IPS-NIHi11 (cell line): ENCODE measurements at regions not wholly inside any gene's neighbourhood (a gene's known extent, or its start where the extent isn't known, plus 50 kb on each side); places are given as distances from the start of the nearest gene placed in this dataset.
A peak's percentile ranks its signal among the peaks of the same experiment; 100 is the strongest.

Experiments used
- DNase-seq: peaks from one replicate; pipeline ENCODE4 v3.0.0; 2012; ENCODE audit warnings: mixed read lengths, low spot score

DNA sequence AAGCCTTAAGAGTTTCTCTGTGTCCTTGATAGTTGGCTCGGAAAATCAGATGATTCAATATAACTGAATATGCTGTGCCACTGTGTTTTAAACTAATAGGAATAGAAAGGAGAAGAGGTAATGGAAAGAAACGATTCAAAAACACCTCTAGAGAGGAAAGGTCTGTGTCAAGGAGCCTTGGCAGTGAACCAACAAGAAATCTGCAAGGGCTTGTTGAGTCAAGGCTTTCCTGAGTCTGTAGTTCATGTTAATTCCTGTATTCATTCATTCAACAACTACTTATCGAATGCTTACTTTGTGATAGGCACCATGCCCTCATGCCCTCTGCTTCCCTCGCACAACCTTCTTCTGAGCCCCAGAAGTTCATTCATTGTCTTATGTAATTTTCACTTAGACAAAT lies 336.0 kb downstream of the PDHA2 start:
- no peak for DNase-seq

DNA sequence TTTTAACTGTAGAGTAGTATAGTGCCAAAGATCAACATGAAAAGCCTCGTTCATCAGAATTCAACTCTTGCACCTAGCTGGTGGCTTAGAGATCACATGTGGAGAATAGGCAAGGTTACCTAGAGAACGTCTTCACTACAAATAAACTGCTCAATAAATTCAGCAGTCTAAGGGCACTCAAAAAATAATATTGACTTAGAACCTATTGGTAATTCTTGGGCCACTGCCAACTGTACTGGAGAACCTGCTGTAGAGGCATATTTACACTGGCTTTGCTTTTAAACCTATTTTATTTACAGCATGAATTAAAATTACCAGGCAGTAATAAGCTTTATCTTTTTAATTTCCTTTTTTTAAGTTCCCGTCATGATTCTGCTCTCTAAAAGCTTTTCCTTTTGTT lies 343.7 kb downstream of the PDHA2 start:
- no peak for DNase-seq

DNA sequence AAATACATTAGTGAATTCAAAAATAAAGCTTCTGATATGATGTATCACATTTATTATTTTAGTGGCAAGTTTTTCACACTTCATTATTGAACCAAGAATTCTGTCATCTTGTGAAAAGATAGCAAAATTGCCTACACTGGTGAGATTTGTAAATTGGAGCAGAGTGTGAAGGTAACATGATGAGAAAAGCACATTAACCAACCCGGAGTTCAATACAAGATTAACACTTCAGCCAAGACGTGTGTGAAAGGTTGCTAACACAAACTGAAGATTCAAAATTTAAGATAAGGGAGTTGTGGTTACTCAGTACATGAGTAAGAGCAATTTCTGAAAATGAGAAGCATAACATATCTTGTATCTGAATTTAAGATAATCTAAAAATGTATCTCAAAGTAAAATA lies 346.7 kb downstream of the PDHA2 start:
- DNase-seq: no peak

DNA sequence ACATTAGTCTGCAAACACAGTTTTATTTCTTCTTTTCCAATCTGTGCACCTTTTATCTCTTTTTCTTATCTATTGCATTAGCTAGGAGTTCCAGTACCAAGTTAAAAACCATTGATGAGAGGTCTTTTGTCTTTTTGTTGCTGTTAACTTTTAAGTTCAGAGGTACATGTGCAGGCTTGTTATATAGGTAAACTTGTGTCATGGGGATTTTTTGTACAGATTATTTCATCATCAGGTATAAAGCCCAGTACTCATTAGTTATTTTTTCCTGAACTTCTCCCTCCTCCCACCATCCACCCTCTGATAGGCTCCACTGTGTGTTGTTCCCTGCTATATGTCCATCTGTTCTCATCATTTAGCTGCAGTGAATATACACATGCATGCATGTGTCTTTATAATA lies 349.9 kb downstream of the PDHA2 start:
- no peak for DNase-seq

DNA sequence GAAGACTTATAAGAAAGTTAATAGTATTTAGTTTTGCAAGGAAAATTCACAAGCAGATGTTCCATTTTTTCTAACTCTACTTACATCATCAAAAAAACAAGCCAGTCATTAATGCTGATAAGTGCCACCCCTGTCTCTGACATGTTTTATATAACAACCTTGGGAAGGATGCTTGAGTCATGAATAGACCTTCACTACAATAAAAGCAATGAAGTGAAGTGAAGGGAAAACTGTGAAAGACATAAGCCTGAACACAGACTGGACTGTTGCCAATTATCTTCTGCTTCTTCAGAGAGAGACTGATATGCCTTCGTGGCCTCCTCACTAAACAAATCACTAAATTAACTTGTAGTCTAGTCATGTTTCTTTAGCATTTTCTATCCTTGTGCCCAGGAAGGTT lies 353.2 kb downstream of the PDHA2 start:
- DNase-seq: no peak

DNA sequence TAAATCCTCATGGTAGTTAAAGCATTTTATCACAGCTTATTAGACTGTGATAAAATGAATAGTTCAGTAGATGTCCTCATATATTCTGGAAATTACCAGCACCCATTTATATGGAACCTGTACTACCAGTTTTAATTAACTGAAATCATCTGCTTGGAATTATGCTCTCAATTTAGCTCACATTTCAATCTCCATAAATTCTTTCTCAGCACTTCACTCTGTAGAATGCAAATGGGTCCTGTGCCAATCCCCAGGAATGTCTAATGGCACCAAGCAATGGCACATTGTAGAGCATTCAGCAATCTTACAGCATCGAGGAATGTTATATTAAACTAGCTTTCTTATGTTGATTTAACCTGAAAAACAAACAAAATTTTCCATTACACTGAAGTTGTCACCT lies 355.1 kb downstream of the PDHA2 start:
- DNase-seq: no peak

DNA sequence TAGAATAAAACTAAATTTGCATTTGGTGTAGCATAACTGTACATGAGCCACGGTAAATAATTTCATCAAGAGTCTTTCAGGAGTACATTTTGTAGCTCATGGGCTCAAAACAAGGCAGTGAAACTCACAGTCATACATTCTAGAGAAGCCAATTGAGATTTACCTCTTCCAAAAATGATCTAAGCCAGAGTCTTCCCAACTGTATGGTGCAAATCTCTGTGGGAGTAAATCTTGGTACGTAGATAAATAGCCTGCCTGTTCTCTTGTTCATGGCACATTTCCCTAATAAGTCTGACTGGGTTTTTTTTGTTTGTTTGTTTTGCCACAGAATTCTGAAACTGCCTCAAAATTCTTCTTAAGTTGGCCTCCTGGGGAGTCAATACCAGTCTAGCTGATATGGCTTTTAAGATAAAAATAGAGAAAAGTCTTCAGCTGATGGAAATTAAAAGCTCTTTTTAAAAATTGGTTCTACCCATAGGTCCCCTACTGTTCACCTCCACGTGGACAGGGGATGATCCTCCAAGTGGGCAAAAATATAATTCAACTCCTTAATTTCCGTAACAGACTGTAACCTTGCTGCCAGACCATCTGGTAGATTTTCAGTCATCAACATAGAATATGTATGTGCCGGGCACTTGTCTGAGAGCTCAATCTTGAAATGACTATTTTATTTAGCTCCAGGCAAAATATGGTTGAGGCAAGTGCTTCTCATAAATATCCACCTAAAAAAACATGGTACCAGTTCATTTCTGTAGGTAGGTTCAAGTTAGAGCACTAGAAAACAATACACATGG lies 365.4 kb downstream of the PDHA2 start:
- no peak for DNase-seq

DNA sequence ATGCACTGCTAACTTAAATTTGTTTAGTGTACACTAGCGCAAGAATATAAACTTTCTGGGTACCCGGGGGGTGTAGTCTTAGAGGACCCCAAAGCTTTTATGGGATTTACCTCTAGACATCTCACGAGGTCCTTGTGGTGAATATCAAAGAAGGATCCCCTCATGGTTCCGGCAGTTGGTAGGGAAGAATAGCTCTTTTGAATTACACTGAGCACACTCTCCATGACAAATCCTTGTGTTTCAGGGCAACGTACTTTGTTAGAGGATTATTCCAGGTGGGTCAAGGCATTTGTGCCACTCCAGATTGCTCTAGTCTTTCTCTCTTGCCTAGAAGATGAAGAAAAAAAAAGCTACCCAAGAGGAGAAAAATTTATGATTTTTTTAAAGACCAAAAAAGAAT lies 387.6 kb downstream of the PDHA2 start:
- peak; percentile 31 for DNase-seq

DNA sequence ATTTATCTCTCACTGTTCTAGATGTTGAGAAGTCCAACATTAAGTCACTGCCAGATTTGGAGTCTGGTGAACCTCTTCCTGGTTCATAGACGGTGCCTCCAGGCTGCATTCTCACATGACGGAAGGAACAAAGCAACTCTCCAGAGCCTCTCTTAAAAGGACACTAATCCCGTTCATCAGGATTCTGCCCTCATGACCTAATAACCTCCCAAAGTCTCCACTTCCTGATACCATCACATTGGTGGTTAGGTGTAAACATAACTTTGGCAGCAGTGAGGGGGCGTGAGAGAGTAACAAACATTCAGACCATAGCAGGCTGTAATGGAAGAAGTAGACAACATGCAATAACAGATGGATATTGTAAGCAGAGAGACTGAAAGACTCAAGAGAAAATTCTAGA lies 388.6 kb downstream of the PDHA2 start:
- no peak for DNase-seq

DNA sequence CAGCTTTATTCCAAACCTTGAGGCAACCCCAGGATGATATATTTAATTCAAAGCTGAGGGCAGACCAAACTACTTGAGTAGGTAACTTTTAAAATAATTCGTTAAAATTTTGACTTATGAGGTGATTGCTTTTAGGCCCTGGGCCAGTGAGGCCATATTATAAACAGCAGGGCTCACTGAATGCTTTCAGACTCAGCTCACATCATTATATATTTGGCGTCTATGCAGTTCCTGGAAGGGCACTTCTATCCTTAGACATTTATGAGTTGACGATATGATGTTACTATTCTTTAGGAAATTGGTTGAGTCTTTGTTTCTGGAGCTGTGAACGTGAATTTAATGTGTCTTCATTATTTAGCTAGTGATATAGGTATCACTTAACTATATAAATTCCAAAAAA lies 400.1 kb downstream of the PDHA2 start:
- no peak for DNase-seq

DNA sequence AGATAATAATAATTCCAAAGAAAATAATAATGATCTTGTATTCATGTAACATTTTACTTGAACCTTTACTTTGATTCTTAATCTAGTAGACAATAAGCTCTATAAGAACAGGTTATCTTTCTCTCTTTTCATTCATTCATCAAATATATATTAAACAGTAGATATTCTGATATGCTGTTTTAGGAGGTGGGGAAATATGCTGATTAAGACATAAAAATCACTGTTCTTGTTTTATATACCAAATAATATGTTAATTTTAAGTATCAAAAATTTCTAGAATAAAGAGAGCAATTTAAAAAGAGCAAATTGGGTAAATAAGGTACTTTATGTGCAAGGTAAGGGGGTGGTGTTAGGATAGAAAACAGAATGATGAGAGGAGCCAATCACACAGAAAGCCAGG lies 401.9 kb downstream of the PDHA2 start:
- DNase-seq: no peak

DNA sequence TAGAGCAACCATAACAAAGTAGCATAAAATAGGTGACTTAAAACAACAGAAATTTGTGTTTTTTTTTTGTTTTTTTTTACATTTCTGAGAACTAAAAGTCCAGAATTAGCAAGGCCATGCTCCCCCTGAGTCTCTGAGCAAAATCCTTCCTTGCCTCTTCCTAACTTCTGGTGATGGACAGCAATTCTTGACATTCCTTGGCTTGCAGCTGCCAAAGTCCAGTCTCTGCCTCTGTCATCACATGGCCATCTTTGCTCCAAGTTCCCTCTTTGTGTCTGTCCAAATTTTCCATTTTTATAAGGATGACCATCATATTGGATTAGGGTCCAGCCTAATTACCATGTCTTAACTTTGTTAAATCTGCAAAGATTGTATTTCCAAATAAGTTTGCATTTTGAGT lies 407.2 kb downstream of the PDHA2 start:
- DNase-seq: no peak

DNA sequence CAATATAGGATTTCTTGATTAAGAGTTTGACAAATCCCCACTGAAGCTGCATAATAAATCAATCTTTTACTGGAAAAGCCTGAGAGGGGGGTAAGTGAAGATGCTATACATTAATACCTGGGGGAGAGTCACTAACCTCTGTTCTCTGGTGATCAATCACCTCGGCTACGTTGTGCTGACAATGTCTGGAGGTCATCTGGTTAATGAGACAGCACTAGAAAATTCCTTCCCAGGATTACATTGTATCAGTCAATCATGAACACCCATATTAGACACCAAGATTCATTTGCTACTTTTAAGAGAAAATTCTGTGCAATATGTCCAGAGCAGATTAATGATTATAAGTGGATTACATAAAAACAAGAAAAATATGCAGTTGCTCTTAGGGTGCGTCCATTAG lies 408.3 kb downstream of the PDHA2 start:
- no peak for DNase-seq

DNA sequence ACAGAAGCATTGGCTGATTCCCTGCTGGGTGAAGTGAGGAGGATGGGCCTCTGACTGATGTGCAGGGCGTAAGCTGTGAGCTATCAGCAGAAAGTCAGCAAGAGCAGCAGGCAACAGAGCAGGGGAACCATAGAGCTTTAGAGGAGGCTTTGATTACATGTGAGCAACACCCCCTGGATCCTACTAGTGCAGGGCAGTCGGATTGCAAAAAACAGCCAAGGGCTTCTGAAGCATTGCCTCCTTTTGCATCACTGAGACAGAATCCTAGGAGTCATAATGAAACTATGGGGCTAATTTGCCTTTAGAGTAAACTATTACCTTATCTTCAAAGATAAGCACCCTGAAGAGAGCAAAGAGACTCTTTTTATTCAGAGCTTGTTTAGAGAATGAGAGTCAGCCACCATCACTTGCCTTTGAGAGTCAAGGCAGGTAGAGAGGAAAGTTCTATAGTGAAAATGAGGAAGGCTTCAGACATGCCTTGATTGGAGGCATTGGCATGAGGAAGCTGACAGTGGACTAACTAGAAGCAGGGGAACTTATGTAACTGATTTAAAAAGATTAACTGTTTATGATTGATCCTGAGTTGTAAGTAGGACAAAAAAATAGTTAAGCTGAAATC lies 420.3 kb downstream of the PDHA2 start:
- DNase-seq: peak; percentile 25

DNA sequence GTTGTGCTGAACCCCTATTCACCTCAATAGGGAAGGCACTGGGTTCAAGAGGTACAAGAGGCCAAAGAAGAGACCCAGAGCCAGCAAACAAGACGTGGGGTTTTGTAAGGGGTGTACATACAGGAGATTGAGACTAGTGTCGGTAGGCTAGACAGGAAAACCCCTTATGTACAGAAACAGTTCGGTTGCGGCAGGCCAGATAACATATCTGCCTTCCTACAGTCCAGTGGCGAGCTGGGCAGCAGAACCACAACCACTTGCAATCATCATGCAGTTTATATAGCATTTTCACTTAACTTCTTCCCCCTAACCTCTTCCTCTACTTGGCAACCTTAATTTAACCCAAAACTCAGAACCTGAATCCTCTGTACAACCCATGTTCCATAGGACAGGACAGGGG lies 422.2 kb downstream of the PDHA2 start:
- DNase-seq: no peak

DNA sequence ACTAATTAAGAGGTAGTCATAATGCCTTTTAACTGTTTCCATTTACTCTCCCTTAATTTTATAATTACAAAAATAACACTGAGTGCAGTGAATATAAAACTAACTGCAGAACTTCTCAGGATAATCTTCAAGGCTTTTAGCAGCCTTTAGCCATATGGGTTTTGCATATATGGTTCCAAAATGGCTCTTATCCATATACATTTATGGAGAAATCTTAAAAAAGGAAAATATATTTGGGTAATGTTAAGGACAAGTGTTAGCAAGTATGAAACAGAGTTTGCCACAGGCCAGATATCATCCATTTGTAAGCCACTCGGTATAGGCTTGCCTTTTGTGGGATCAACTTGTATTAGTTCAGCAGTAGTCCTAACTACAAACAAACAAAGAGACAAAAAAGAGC lies 423.4 kb downstream of the PDHA2 start:
- no peak for DNase-seq

DNA sequence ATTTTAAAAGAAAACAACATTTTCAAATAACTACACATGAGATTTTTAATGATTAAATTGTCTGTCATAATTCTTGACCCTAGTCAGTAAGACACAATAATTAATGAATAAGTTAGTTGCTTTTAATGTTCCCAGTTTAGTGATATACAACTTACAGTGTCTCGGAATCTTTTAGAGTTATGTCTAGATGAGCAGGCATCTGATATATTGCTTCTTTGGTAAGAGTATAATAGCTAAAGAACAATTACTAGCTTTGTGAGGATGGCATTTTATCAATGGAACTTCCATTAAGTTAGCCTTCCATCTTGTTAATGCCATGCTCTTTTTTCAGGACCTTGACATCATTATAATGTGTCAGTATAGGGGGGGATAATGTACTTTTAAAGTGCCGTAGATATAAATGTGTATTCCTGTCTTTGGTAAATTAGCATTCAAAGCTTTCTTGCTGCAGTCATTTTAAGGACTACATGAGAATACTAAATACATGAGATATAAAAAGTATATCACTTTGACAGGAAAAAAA lies 425.1 kb downstream of the PDHA2 start:
- no peak for DNase-seq

DNA sequence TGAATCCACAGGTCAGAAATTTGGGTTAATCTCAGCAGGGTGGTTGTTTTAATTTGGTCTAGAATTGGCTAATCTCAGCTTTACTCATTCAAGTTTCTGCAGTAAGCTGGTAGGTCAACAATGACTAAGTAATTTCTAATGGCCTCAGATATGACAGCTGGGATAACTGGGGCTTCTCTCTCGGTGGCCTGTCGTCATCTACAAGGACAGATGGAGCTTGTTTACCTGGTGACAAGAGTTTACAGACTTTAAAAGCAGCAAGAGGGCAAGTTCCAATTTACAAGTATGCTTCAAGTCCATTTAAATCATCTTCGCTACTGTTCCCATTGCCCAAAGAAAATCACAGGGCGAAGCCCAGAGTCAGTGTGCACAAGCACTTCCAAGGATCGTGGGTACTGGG lies 453.9 kb downstream of the PDHA2 start:
- DNase-seq: no peak

DNA sequence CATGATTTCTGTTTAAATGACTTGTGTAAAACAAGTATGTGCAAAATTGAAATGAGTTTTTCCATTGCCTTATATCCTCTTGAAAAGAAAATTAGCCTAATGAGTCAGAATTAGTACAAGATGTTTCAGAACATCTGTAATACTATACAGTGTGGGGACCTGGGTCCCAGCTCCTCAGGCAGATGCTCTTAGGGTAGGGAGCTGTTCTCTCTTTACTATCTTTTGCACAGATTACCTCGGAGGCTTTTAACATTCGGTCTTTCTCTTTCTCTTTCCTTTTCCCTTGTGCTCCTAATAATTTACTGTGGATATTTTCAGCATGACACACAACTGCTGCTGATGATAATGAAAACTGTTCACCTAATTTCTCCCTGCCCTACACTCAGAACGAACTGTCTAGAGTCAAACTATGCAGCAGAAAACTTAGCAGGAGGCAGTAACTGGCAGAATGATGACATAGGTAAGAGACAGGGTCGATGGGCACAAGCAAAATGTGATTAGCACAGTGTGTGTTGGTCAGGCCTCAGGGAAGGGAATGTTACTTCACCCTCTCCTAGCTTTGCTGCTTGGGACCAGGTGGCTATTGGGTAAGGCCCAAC lies 455.3 kb downstream of the PDHA2 start:
- no peak for DNase-seq

DNA sequence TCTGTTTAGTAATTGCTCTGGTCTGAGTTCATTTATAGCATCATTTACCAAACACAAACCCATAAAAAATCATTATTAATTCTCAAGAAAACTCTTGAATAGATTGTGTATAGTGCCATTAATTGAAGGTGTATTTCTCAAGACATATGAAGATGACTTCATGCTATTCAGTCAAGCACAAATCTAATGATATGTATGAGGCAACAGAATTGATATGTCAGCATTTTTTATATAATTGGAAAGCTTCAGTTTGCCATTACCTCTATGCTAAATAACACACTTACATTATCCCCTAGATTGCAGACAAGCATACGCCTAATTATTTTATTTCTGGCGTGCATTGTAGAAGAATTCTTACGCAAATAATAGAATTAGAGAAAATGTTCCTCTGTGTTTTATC lies 461.8 kb downstream of the PDHA2 start:
- DNase-seq: no peak

DNA sequence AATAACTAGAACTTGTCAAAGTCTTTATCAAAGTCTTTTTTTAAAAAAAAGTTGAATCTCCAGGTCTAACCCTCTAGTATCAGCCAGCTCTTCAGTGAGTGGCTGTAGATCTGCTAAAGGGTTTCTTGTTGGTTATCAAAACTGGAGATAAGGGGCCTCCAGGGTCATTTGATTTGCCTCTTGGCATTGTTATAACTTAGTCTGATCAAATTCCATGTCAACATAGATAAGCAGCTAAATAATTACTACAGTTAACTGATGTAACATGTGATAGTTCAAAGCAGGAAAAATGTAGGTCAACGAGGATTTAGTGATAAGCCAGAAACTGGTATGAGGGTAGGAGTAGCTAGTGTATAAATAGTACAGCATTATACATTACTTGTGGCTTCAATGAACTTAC lies 465.1 kb downstream of the PDHA2 start:
- no peak for DNase-seq

DNA sequence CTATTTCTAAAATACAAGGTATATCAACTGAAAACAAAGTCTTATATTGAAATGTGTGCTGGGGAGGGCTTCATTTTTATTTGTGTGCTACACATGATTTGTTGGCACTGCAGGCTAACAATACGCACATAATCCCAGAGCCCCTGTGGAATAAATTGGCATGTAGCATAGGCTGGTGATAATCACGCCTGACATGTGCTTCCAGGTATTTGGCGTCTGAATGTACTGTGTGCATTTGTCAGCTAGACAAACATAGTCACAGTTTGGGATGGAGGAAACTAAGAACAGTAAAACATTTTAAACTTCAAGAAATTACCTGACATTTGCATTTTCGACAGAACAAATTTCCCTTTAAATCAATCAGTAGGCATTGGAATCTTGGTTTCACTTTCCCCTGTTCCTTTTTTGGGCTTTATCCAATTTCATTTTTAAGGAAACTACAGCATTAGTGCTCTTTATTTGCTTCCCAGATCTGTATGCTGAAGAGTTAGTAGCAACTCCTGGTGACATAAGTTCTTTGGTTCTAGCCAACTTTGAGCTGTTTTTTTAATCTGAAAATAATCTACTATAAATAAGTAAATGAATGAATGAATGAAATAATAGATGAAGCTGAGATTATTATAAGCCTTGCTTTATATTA lies 472.3 kb downstream of the PDHA2 start:
- no peak for DNase-seq

DNA sequence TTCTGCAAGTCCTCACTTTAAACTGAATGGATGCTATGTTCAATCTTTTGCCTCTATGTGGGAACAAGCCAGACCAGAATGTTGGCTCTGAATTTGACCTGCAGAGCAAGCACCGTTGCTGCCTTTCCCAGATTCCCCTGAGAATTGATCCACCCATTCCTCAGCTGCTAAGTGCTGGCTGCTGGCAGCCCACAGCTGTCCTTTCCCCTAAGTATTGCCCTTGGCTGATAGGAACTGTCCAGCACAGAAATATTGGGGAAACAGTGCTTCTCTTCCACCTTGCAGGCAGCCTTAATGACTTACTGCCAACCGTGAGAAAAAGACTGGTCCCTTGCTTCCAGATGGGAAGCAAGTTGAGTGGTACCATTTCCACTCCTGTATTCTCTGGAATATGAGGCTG lies 475.9 kb downstream of the PDHA2 start:
- DNase-seq: peak; percentile 15
